HepG2 (cell line): ENCODE measurements at regions not wholly inside any gene's neighbourhood (a gene's known extent, or its start where the extent isn't known, plus 50 kb on each side); places are given as distances from the start of the nearest gene placed in this dataset.

Experiments used
- ATAC-seq: fragments of 200-7000 bp; cut with Tn5 transposase; 3 replicates; pipeline ENCODE4 v1.9.1; 2020; ENCODE audit warnings: mild to moderate bottlenecking, moderate library complexity
- BruUV-seq: library from RNA; stranded (reverse); fragments of 400-500 nt; replicated peaks from 2 replicates; lab custom pipeline; 2021; lab: Mats Ljungman, UMichigan
- CTCF ChIA-PET: fragments of 300-600 bp; formaldehyde crosslinking; extraction: SDS; loops from one replicate; lab custom pipeline; 2021; ENCODE audit warnings: low total read pairs, inconsistent platforms, low intra/inter-chr PET ratio; lab: Yijun Ruan, JAX
- POLR2A ChIA-PET: fragments of 350-600 bp; sonication (Branson Sonifier 250); formaldehyde crosslinking; loops from one replicate; lab custom pipeline; 2020; ENCODE audit warnings: antibody characterized with exemption, inconsistent platforms; lab: Yijun Ruan, JAX
- DNase-seq: peaks from one replicate; pipeline ENCODE4 v3.0.0-alpha.2; 2015; ENCODE audit warnings: low spot score
- FAIRE-seq: peaks from 3 replicates; lab custom pipeline; 2011; peaks lifted over from hg19 to GRCh38; lab: Jason Lieb, UNC
- H2AFZ ChIP-seq: one replicate; pipeline ENCODE4 v1.6.1; 2011; ENCODE audit warnings: low read length, inconsistent platforms
- H3K27ac ChIP-seq: fragments of 300-600 bp; 3 replicates; pipeline ENCODE4 v1.8.0; 2011; ENCODE audit warnings: mixed run types, mild to moderate bottlenecking, mixed read lengths, low read length, inconsistent platforms; ENCODE audit not compliant: insufficient read depth; ENCODE audit errors: extremely low read length
- H3K27me3 ChIP-seq, 2 experiments: fragments of 200-600 bp in 1 of 2; 2 replicates in 1 of 2; 3 replicates in 1 of 2; pipeline versions ENCODE4 v1.6.0 to v1.8.0; 2011; ENCODE audit warnings: low read length in 2 of 2, mild to moderate bottlenecking in 2 of 2, moderate library complexity in 2 of 2, inconsistent platforms in 1 of 2; ENCODE audit not compliant: insufficient read depth in 2 of 2, control insufficient read depth in 1 of 2
- H3K36me3 ChIP-seq, 2 experiments: fragments of 200-600 bp in 1 of 2; replicated peaks in 1 of 2; 2 replicates in 1 of 2; 3 replicates in 1 of 2; pipeline versions ENCODE4 v1.5.1 to v1.8.0; 2011; ENCODE audit warnings: low read length in 2 of 2, inconsistent platforms in 1 of 2; ENCODE audit not compliant: insufficient read depth in 2 of 2, control insufficient read depth in 1 of 2
- H3K4me1 ChIP-seq: 2 replicates; pipeline ENCODE4 v1.5.1; 2012; ENCODE audit warnings: low read length, inconsistent platforms; ENCODE audit not compliant: insufficient read depth
- H3K4me2 ChIP-seq: 2 replicates; pipeline ENCODE4 v1.6.0; 2011; ENCODE audit warnings: low read depth, low read length, inconsistent platforms
- H3K4me3 ChIP-seq, 3 experiments: fragments of 200-600 bp in 1 of 3; sonication (generic), shearing (Covaris generic) in 1 of 3; replicated peaks in 1 of 3; 2 replicates each; pipeline ENCODE4 v1.5.1; 2011 to 2016; ENCODE audit warnings: low read length in 3 of 3, inconsistent platforms in 2 of 3, low read depth in 2 of 3, mild to moderate bottlenecking in 2 of 3, control low read depth in 1 of 3, mixed read lengths in 1 of 3; ENCODE audit not compliant: insufficient read depth in 1 of 3
- H3K79me2 ChIP-seq: one replicate; pipeline ENCODE4 v1.6.1; 2011; ENCODE audit warnings: low read length, inconsistent platforms; ENCODE audit not compliant: insufficient read depth
- H3K9ac ChIP-seq: 2 replicates; pipeline ENCODE4 v1.6.0; 2011; ENCODE audit warnings: mild to moderate bottlenecking, low read depth, low read length, inconsistent platforms; ENCODE audit not compliant: insufficient read depth
- H3K9me3 ChIP-seq: 2 replicates; pipeline ENCODE4 v1.5.1; 2012; ENCODE audit warnings: mild to moderate bottlenecking, low read length
- H4K20me1 ChIP-seq: 2 replicates; pipeline ENCODE4 v1.6.0; 2011; ENCODE audit warnings: inconsistent platforms, mild to moderate bottlenecking, low read length, moderate library complexity; ENCODE audit not compliant: insufficient read depth
- ATF7-NPFF ChIP-seq: sonication (generic); formaldehyde crosslinking; IDR thresholded peaks from 2 replicates; pipeline ENCODE4 v1.8.1; 2023; ENCODE audit warnings: mild to moderate bottlenecking, low read depth, missing genetic modification reagents, moderate library complexity
- E2F2 ChIP-seq: sonication (generic); formaldehyde crosslinking; IDR thresholded peaks from 2 replicates; pipeline ENCODE4 v1.4.0; 2020; ENCODE audit warnings: missing genetic modification reagents, borderline replicate concordance
- ELF3 ChIP-seq: IDR thresholded peaks from 2 replicates; pipeline ENCODE4 v1.6.1; 2016; ENCODE audit warnings: missing genetic modification reagents, missing compliant biosample characterization
- HMGXB4 ChIP-seq, 2 experiments: sonication (generic) in 1 of 2; formaldehyde crosslinking in 1 of 2; IDR thresholded peaks; 2 replicates each; pipeline versions ENCODE4 v1.4.0 to v1.6.1; 2018 to 2020; ENCODE audit warnings: missing genetic modification reagents in 2 of 2, borderline replicate concordance in 1 of 2, low read depth in 1 of 2, mild to moderate bottlenecking in 1 of 2, missing biosample characterization in 1 of 2
- KAT7 ChIP-seq: IDR thresholded peaks from 2 replicates; pipeline ENCODE4 v1.6.1; 2018; ENCODE audit warnings: borderline replicate concordance, missing compliant biosample characterization
- KLF6 ChIP-seq: IDR thresholded peaks from 2 replicates; pipeline ENCODE4 v1.8.0; 2016; ENCODE audit warnings: missing biosample characterization, missing genetic modification reagents
- NFYB ChIP-seq: sonication (generic); formaldehyde crosslinking; IDR thresholded peaks from 2 replicates; pipeline ENCODE4 v1.4.0; 2020; ENCODE audit warnings: missing genetic modification reagents
- RXRA ChIP-seq: sonication (generic); formaldehyde crosslinking; IDR thresholded peaks from 2 replicates; pipeline ENCODE4 v1.5.1; 2020; ENCODE audit warnings: missing genetic modification reagents
- SMAD3 ChIP-seq: sonication (generic); formaldehyde crosslinking; IDR thresholded peaks from 2 replicates; pipeline ENCODE4 v1.4.0; 2020; ENCODE audit warnings: missing genetic modification reagents
- ZNF441 ChIP-seq: sonication (generic); formaldehyde crosslinking; IDR thresholded peaks from 2 replicates; pipeline ENCODE4 v1.7.0; 2021; ENCODE audit warnings: missing genetic modification reagents, borderline replicate concordance
- WGBS: methylation state at CpG from one replicate; pipeline ENCODE4 v1.1.6; 2017; ENCODE audit warnings: low lambda C conversion rate; 5-methylcytosine and 5-hydroxymethylcytosine counted together
- in situ Hi-C: cut with HindIII; loops from 2 replicates; pipeline ENCODE4 v1.10.0; 2017; ENCODE audit warnings: low pct_unique_long_range_greater_than_20kb; ENCODE audit not compliant: extremely low pct_ligation_motif_present
- intact Hi-C: fragments of 100-400 bp; cut with micrococcal nuclease; formaldehyde crosslinking; loops from one replicate; pipeline ENCODE4 v1.10.0; 2022; ENCODE audit not compliant: unreplicated experiment

GRCh38 chr14:66315548-66315947 lies 170.6 kb upstream of the CCDC196 start:
- Histone ChIP-seq H3K4me3 (no peak overlapping the region), H3K27ac (no peak overlapping the region), H3K9ac (no peak overlapping the region), H3K36me3 (no peaks in the 10 kb centered on the region), H2AFZ (no peak overlapping the region), H3K4me2 (no peak overlapping the region), H3K4me1 (no peaks in the 10 kb centered on the region), H4K20me1 (no peaks in the 10 kb centered on the region), H3K9me3 (peaks cover 10% of the 10 kb centered on the region), H3K79me2 (no peaks in the 10 kb centered on the region), H3K27me3 (no peaks in the 10 kb centered on the region)
- TF ChIP-seq RXRA (CRISPR knock-in tag) (no peak), KLF6 (CRISPR knock-in tag) (no peak), SMAD3 (no peak), ELF3 (no peak), KAT7 (CRISPR knock-in tag) (no peak), ZNF441 (CRISPR knock-in tag) (no peak), ATF7-NPFF (CRISPR knock-in tag) (no peak), E2F2 (CRISPR knock-in tag) (no peak), HMGXB4 (CRISPR knock-in tag; IDR thresholded peaks at IDR 0.05; ENCODE audit: borderline replicate concordance in 1 of 2, low read depth in 1 of 2) (no peak), NFYB (CRISPR knock-in tag) (no peak)
- CTCF ChIA-PET: no interaction called here
- BruUV-seq: no TSS peak
- WGBS: no CpG with 5 or more reads among the region's 1 CpG
- POLR2A ChIA-PET: no interaction called here
- ATAC-seq: peak; percentile 80
- no peak for DNase-seq
- in situ Hi-C loops (no loop called here), intact Hi-C loops (no loop called here)
- FAIRE-seq: no peak
